SU-DHL-6 (cell line): ENCODE measurements at regions not wholly inside any gene's neighbourhood (a gene's known extent, or its start where the extent isn't known, plus 50 kb on each side); places are given as distances from the start of the nearest gene placed in this dataset.

Experiments
- CTCF ChIP-seq: fragments of 200-600 bp; sonication (generic); IDR thresholded peaks from one replicate; pipeline ENCODE4 v1.5.1; 2017; ENCODE audit warnings: antibody characterized with exemption, mild to moderate bottlenecking, low read length, moderate library complexity; ENCODE audit not compliant: insufficient read depth, poor library complexity, severe bottlenecking
- EZH2phosphoT487 ChIP-seq: fragments of 200-600 bp; sonication (generic), shearing (Covaris generic); conservative IDR thresholded peaks from 2 replicates; pipeline ENCODE4 v1.6.1; 2018; ENCODE audit warnings: mild to moderate bottlenecking, antibody characterized with exemption, low read length, moderate library complexity, mixed read lengths

DNA sequence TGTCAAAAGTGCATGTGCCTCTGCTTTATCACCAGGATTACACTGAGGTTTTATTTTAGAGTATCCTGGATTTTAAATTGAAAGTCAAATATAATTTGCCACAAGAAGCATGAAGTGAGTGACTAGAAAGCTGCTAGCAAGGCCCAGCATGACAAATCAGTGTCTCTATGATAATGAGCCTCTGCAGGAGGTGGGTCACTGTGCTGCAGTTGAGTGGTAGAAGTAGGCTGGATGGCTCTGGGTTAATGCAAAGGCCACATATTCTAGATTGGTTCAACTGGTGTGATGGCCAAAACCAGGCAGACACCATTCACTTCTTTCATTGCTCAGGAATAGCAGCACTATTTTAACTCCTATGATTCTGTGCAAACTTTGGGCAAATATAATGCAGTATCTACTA is 491.5 kb downstream of the OLFM4 start:
- TF ChIP-seq CTCF (no peak), EZH2phosphoT487 (no peak)
